Epithelial cell of esophagus (primary cell): ENCODE measurements at regions not wholly inside any gene's neighbourhood (a gene's known extent, or its start where the extent isn't known, plus 50 kb on each side); places are given as distances from the start of the nearest gene placed in this dataset.

Experiments
- DNase-seq: peaks from one replicate; pipeline ENCODE4 v3.0.0; 2010; ENCODE audit warnings: low read depth
- H3K4me3 ChIP-seq: 2 replicates; pipeline ENCODE4 v1.5.1; 2011; ENCODE audit warnings: mild to moderate bottlenecking, low read length, control low read depth
- TF ChIP-seq, protein P1 (sequence below): IDR thresholded peaks from 2 replicates; pipeline ENCODE4 v1.5.1; 2011; ENCODE audit warnings: low read depth, mild to moderate bottlenecking, low read length, control low read depth, inconsistent platforms; ENCODE audit not compliant: insufficient read depth; ENCODE audit errors: missing control alignments

DNA sequence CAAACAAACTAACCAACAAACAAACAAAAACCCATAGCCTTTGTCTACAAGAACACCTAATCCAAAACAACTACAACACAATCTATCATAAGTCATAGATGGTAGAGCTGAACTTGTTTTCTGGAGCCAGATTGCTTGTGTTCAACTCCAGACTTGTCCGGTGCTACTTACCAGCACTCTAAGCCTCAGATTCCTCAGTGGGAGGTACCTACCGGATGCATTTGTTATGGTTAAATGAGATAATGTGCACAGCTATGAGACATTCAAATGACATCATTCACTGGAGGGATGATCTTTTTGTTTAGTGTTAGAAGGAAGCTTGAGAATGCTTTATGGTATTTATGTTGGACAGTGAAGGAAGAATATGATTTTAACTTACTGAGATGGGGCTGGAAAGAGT, 592.9 kb upstream of the C9orf72 start:
- DNase-seq, result peak; percentile 43
- H3K4me3 ChIP-seq, result no peak overlapping the region
- TF ChIP-seq, protein P1, sequence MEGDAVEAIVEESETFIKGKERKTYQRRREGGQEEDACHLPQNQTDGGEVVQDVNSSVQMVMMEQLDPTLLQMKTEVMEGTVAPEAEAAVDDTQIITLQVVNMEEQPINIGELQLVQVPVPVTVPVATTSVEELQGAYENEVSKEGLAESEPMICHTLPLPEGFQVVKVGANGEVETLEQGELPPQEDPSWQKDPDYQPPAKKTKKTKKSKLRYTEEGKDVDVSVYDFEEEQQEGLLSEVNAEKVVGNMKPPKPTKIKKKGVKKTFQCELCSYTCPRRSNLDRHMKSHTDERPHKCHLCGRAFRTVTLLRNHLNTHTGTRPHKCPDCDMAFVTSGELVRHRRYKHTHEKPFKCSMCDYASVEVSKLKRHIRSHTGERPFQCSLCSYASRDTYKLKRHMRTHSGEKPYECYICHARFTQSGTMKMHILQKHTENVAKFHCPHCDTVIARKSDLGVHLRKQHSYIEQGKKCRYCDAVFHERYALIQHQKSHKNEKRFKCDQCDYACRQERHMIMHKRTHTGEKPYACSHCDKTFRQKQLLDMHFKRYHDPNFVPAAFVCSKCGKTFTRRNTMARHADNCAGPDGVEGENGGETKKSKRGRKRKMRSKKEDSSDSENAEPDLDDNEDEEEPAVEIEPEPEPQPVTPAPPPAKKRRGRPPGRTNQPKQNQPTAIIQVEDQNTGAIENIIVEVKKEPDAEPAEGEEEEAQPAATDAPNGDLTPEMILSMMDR, result no peak

DNA sequence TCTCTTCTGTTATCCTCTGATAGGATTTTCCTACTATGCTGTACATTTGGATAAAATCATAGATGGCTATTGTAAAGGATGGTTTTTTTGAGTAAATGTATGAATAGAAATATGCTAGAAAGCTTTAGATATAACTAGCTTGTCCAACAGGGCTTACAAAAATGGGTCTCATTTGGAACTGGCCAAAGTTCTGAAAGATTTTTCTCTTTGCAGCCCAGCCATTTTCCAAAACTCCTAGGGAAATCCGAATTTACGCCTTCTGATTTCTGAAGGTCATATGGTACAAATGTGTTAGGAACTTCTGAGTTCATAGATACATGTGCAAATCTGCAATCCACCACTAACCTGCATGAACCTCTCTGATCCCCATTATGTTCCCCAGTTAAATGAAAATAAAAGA, 603.9 kb upstream of the C9orf72 start:
- no peak for DNase-seq
- no peak overlapping the region for H3K4me3 ChIP-seq
- TF ChIP-seq, protein P1, result no peak

DNA sequence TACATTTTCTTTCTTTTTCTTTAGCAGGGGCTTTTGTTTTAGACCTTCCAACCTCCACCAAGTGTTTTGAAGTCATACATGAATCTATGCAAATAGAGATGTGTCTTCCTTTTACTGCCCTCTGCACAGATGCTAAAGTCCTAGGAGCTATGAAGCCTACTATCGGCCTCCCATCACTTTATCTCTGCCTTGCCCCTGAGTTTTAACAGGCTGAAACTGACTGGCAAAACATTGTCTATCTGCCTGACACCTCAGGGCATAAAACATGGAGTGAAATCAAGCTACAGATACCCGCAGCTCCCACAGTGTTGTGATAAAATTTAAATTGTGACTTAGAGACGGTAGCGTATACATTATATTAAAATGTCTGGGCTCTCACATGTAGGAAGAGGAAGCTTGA, 604.6 kb upstream of the C9orf72 start:
- H3K4me3 ChIP-seq, result no peak overlapping the region
- no peak for DNase-seq
- TF ChIP-seq, protein P1, result no peak

DNA sequence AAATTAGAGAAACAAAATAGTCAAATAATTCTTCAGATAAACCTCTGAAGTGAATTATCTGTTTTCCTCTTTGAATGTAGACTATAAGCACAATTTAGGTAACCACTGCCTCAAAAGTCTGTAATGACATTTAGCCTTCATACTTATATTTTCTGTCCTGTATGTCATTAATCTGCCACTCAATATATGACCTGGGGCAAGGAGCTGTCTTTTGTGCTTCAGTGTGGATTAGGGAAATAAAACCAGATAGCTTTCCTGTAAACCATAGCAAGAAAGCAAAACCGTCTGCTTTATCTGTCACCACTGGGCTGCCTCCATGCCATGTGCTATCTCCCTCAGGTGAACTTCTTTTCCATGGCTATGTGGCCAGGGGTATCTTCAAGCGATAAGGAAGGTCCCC, 606.6 kb upstream of the C9orf72 start:
- no peak for DNase-seq
- H3K4me3 ChIP-seq, result no peak overlapping the region
- TF ChIP-seq, protein P1, result no peak

DNA sequence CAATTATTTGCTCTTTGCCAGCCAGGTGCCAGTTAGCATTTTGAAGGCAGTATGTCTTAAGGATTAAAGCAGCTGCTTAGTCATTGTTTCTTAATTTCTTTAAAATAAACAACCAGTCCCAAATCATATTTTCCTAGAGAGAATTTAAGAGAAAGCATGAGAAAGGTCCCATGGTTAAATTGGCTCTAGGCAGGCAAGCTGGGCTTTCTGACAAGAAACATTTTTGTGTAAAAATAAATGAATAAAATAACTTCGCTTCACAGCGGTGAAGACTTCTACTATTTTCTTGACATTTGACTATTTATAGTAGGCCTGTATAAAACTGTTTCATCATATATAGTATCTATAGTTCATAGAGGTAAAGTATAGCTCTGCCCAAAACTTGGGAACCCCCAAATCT, 617.7 kb upstream of the C9orf72 start:
- no peak for DNase-seq
- no peak overlapping the region for H3K4me3 ChIP-seq
- TF ChIP-seq, protein P1, result no peak

DNA sequence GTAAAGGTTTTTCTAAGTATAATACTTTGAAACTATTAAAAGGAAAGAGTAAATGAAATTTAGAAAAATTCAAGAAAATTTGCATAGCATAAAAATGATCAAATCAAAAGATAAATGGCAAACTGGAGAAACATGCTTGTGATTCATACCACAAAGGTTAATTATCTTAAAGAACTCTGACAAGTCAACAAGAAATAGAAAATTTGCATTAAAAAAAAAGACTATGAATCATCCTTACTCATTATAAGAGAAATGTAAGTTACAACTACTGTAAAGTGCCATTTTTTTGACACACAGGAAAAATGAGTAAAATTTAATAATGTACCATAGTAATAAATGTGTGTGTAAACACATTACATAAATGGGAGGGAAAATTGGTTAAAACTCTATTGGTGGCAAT, 624.4 kb upstream of the C9orf72 start:
- no peak overlapping the region for H3K4me3 ChIP-seq
- peak; percentile 34 for DNase-seq
- TF ChIP-seq, protein P1, result no peak

DNA sequence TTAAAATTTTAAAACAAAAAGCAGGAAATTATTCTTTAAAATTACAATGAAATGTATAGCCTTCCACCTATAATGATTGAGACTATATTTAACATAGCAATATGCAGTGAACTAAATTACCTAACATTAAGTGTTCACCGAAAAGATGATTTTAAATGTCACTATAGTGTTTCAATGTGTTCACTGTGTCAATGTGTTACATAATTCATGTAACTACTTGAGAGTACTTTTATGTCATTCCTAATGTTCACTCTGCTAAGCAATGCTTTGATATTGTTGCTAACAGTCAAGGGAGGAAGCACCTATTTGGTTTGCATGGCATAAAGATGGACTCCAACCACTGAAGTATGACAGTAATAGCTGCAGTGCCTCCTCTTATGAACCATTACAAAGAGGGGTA, 629.8 kb upstream of the C9orf72 start:
- H3K4me3 ChIP-seq, result no peak overlapping the region
- TF ChIP-seq, protein P1, result no peak
- no peak for DNase-seq
